ENCODE measurements at regions not wholly inside any gene's neighbourhood (a gene's known extent, or its start where the extent isn't known, plus 50 kb on each side); places are given as distances from the start of the nearest gene placed in this dataset.

DNA sequence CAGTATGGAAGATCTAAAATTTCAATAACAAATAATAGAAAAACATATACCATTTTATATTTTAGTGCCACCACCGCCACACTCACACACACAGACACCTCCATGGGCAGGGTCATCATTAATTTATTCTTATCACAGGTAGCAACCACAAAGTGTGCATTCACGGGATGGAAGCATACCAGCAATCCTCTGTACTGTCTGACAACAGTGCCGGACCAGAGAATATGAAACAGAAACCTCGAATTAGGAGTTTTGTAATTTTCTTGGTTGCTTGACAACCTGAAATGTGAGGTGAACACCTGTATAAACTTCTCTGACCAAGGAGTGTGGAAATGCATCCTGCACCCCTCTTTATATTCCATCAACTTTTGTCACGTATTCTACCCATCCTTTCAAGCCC, 213.9 kb upstream of the KCNIP4 start:
- TF ChIP-seq POLR2A (IDR thresholded peaks at IDR 0.05) (no peak), CTCF (IDR thresholded peaks at IDR 0.05) (no peak)
